NCI-H1105 treated with DMSO at 0.1 percent for 48 hours (cell line): ENCODE measurements at regions not wholly inside any gene's neighbourhood (a gene's known extent, or its start where the extent isn't known, plus 50 kb on each side); places are given as distances from the start of the nearest gene placed in this dataset.
"Not testable (repeated sequence)": the region's sequence is repeated elsewhere in the genome, so short reads cannot be mapped to it uniquely, and the experiment has no call there.

Experiments used
- DNase-seq: peaks from one replicate; lab custom pipeline; 2025; lab: John Stamatoyannopoulos, UW

- no peak for DNase-seq
These were observed 376.4 kb downstream of the INSIG2 start for GRCh38 chr2:118464546-118465265.

DNA sequence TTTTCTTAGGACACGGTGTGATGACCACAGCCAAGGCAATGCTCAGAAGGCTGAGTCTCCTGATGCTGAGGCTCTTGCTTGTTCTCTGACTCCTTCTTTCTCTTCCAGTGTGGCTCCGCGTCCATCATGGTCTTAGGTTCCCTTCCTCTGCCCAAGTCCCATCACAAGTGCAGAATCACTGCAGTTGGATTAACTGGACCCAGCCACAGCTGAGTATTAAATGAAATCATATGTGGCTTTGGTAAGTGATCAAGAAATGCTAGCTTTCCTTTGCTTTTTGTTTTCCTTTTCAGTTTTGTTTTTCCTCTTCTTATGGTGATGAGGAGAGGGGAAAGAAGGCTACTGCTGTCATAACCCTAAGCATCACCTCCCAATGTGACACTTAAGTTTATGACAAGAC, 375.8 kb downstream of the INSIG2 start:
- no peak for DNase-seq

- no peak for DNase-seq
These were observed 372.2 kb downstream of the INSIG2 start for GRCh38 chr2:118460425-118460824.

DNA sequence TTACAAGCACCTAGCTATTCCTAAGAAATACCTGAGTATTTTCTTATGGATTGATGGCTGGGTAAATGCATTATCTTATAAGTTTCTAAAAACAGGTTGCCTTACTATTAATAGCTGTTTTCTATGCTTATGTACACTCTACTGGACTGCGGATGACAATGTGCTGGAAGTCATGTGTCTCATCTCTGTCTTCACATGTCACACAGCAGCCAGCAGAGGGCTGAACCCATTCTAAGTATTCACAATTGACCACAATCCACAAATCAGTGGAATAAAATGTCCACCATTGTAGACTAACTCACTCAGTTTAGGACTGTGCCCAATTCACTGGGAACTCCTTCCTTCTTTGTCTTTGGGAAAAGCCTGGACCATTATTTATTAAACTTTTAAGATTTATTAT, 371.2 kb downstream of the INSIG2 start:
- DNase-seq, result no peak

DNA sequence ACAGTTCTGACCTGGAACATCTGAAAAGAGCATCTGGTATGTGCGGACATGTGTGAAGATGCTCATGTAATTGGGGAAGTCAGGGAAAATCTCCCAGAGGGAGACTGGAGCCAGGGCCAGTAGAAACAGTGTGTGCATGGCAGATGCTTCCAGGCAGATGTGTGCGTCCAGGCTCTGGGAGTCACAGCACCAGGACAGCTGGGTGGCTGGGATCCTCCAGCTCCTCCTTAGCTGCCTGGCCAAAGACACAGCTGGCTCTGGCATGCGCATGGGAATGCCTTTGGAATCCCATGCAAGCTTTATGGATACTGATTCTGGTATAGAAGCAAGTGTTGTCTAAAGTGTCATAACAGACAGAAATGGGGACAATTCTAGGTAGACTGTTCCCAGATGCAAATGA, 369.7 kb downstream of the INSIG2 start:
- no peak for DNase-seq

DNA sequence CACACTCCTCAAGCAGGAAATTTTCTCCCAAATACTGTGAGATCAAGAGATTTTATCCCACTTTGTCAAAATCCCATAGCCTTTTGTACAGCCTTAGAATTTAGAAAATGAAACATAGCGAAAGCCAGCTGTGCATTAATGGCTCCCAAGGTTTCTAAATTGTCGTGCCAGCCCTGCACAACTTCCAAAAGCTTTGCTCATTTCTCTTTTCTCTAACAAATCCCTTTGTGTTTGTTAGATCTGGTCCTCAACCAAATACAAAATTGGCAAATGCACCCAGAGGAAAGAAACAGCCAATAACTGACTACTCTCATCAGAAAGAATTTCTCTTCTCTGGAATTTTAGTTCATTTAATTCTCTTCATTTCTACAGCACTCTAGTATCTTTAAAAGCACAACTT, 361.1 kb downstream of the INSIG2 start:
- DNase-seq, result no peak

DNA sequence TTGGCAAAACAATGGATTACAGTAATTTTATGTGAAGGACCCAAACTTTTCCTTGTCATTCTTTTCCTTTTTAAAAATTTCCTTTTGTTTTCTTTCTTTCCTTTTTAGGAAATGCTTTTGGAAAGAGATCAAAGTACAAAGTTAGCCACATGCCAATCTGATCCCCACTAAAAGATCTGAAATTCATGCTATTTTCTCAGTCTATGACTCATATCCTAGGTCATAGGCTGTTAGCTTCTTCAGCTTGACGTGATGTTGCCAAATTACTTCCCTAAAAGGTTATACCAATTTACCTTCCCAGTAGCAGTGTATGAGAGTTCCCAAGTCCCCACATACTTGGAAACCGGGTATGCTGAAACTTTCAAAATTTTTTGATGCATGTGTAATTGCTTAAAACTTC, 355.3 kb downstream of the INSIG2 start:
- no peak for DNase-seq

DNA sequence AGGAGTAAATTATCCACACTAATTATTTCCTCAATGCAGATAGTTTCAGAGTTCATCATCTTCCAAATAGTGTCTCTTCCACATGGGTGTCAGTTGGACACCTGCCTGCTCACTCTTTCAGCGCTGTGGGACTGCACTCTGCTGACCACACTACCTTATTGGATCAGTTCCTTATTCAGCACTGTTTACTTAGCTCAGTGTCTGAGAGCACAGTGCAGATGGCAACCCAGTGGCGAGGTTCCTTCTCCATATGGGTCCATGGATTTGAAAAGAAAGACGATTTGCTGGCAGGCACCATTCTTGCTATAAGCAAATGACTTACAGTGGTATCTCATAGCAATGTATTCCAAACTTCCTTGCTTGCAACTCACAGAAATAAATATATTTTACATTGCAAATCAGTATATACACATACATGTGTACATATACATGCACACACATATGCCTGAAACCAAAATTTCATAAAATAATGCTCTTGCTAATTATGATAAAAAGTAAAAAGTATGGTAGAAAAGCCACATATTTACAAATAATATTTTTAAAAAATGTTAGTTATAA, 354.8 kb downstream of the INSIG2 start:
- DNase-seq, result no peak

DNA sequence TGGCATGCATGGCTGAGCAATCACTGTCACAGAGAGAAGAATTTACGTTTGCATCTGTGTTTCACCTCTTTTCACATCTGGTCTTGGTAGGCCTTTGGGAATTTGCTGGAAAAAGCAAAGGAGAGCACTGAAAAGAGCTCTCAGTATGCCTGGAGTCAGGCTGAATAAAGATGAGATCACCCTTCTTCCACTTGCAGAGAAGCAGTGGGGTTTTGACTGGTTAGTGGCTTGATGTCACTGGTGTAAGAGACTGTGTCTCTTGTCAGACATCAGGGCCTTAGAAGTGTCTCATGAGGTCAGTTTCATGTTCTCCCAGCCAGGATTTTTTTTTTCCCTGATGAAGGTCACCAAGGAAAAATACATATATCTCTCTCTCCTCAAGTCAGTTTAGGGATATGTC, 353.8 kb downstream of the INSIG2 start:
- DNase-seq, result no peak

DNA sequence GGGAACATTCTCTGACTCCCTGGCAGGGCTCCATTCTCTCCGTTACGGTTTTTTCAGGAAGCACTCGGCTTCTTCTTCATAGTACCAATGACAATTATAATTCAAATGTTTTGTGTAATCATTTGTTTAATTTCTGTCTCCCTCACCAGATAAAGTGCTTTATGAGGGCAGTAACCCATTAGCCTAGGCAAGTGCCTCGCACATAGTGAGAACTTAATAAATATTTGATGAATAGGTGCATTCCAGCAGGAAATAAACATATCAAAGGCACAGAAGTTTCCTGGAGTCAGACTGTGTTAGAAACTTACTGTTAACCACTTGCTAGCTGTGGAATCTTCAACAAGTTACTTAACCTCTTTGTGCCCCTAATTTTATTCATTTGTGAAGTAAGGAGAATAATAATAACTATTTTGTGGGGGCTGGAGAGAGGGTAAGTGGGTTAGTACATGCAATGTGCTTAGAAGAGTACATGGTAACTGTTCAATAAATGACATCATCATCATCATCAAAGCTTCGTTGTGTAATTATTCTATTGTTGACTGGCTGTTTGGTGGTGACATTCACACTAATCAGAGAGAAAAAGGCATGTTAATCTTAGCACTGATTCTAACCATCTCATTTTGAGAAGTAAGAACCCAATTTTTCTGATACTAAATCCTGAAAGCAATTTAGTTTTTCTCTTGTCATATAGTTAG, 352.3 kb downstream of the INSIG2 start:
- no peak for DNase-seq

DNA sequence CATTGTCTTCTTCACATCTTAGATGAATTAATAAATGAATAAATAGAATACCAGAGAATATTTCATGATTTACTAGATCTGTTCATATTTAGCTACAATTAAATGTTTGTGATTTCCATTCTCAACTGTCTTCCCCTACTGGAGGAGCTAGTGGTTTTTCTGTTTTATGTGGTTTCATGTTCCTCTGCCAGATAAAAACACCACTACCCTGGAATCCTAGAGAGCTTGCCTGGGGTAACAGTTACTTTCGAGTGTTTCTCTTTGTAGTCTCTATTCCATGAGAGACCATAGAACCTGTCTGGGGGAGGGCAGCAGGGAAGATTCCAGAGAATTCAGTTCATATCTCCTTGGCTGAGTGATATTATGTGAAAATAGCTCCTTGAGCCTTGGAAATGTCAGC, 349.2 kb downstream of the INSIG2 start:
- DNase-seq, result no peak

GRCh38 chr2:118431997-118432396, 343.7 kb downstream of the INSIG2 start:
- DNase-seq, result no peak

DNA sequence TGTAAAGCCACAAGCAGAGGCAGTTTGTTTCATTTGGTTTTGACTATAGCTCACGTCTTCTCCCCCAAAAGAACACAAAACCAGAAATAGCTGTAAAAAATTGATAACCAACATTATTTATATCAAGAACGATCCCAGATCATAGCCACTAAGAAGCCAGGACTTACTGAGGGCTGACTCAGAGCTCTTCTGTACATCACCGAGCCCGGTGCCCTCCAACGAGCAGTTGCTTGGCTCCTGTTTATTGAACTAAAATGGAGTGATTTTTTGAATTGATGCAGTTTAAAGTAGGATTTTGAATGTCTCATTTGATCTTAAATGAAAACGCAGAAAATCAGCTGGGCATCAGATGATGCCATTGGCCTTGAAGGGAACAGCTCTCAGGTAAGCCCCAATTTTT, 343.3 kb downstream of the INSIG2 start:
- no peak for DNase-seq

DNA sequence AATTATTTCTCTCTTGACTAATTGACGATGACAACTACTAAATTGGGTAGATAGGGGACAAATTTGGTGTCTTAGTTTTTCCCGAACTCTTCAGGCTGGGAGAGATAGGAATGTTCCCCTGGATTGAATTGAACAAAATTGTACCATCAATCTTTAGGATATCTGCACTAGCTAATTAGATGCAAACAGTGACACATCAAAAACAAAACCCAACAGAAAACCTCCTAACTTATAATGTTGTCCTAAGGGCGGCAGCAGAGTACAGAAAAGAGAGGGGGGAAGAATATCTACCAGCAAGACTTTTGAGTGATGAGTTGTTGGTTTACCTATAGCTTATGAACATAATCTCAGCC, 342.9 kb downstream of the INSIG2 start:
- DNase-seq, result no peak

- no peak for DNase-seq
These were observed 342.4 kb downstream of the INSIG2 start for GRCh38 chr2:118430510-118431164.

DNA sequence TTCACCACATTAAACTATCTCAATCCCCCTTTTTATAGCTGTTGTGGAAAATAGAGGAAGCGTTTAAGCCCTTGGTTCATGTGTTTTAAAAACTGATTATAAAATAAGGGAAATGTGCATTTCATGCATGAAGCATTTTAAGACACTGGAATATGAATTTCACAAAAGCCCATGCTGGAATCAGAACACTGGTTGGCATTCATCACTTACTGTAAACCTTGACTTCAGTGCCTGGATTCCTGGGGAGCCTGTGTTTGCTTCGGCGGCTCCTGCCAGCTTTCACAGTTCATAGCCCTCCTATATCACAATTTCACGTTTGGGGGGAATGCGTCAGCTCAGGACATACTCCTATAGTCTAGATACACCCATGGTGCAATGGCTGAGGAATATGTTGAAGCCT, 336.9 kb downstream of the INSIG2 start:
- no peak for DNase-seq

DNA sequence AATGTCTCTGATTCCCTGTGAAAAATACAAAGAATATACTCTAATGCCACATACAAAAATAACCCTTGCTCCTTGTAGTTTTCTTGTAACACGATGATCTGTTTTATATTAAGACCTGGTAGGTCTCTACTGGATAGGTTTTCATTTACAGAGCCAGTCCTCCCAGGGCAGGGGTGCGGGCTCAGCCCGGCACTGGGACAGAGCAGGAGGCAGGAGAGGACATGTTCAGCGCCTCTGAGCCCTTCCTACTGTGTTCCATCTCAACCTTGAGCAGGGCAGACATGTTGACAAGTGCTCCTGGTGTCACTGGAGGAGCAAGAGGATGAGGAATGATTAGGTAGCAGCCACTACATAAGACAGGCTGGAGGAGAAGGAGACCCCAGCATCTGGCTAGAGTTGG, 335.5 kb downstream of the INSIG2 start:
- DNase-seq, result no peak

DNA sequence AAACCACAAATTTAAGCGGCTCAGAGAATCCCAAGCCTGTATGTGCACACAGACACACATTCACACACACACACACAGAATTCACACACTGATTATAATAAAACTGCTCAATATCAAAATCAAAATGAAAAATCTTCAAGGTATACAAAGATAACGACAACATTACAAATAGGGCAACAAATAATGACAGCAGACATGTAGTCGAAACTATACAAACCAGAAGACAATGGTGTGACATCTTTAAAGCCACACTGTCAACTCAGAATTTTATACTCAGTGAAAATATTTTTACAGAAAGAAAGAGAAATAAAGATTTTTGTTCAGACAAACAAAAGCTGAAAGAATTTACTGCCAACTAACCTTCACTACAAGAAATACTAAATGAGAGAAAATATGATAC, 333.4 kb downstream of the INSIG2 start:
- no peak for DNase-seq

DNA sequence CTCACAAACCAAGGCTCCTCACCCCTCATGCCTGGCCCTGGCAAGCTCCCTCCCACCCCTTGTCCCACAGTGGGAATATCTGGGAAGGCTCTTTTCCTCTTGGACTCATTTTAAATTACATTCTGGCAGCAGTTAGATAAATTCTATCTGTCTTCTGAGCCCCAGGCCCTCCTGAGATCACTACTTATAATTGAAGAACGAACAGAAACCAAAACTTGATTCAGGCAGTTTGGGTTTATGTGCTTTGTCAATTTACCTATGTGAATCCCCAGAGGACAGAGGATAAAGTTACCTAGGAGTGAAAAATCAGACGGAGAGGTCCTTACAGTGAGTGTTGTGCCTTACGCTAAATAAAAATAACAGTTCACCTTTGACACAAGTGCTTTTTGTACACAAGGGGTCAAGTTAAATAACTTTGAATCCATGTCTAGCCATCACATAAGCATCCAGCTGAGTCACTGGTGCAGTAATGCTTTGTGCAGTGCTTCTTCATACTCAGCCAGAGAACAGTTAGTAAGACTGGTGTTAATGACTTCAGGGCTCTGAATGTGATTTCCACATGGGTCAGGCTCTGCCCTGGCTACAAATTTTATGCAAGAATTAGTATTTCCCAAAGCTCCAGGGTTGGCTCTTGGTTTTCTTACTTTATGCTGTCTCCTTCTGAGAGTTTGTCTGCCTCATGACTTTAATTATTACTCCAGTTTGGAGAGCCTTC, 329.3 kb downstream of the INSIG2 start:
- no peak for DNase-seq

GRCh38 chr2:118415186-118415585, 326.9 kb downstream of the INSIG2 start:
- DNase-seq, result not testable (repeated sequence)

DNA sequence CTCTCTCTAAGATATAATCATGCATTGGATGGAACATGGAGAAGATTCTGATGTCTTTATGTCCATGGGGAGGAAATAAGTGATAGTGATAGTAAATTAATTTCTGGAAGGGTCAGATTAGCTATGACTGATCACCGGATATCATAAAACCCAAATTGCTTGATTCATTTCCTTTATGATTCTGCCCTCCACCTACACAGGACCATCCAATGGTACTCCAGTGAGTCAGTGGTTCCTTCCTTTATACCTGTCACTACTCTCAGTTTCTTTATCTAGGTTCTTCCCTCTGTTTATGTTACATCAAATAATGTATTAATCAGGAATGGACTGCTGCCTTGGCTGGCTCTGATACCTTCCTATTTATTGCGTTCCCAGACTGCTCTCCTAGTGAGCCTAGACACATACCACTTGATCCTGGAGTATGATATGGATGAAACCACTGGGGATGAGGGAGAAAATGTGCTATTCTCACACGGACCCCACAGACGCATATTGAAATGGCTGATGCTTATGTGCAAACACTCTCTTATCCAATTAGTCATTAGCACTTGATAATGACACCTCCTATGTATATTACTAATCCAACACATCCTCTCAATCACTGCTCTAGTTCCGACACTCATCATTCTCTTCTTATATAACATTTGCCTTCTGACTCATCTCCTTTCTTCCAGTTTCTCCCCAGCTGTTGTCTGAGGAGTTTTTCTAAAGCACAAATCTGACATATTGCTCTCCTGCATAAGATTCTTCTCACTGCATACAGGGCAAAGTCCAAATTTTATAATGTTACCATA, 315.6 kb downstream of the INSIG2 start:
- no peak for DNase-seq

GRCh38 chr2:118388771-118389170, 300.5 kb downstream of the INSIG2 start:
- DNase-seq, result no peak
